DOHH2 (cell line): ENCODE measurements at regions not wholly inside any gene's neighbourhood (a gene's known extent, or its start where the extent isn't known, plus 50 kb on each side); places are given as distances from the start of the nearest gene placed in this dataset.

Source experiments
- H3F3A ChIP-seq: fragments of 200-600 bp; sonication (generic), shearing (Covaris generic); 2 replicates; pipeline ENCODE4 v1.6.0; 2016; ENCODE audit warnings: antibody characterized with exemption, mild to moderate bottlenecking; ENCODE audit not compliant: control insufficient read depth, insufficient read depth
- H3K27ac ChIP-seq: fragments of 200-600 bp; sonication (generic); 2 replicates; pipeline ENCODE4 v1.5.1; 2014; ENCODE audit warnings: low read depth, mild to moderate bottlenecking, low read length, moderate library complexity
- H3K27me3 ChIP-seq: fragments of 200-600 bp; sonication (generic); 2 replicates; pipeline ENCODE4 v1.6.1; 2014; ENCODE audit warnings: mild to moderate bottlenecking, low read length, mixed read lengths; ENCODE audit not compliant: control insufficient read depth
- H3K36me3 ChIP-seq: fragments of 200-600 bp; sonication (generic); 2 replicates; pipeline ENCODE4 v1.6.1; 2014; ENCODE audit warnings: mild to moderate bottlenecking, low read length, moderate library complexity, mixed read lengths; ENCODE audit not compliant: control insufficient read depth
- H3K4me1 ChIP-seq: fragments of 200-600 bp; sonication (generic); 2 replicates; pipeline ENCODE4 v1.6.1; 2014; ENCODE audit warnings: mild to moderate bottlenecking, low read length, mixed read lengths; ENCODE audit not compliant: control insufficient read depth
- H3K4me2 ChIP-seq: fragments of 200-600 bp; sonication (generic); 2 replicates; pipeline ENCODE4 v1.6.0; 2014; ENCODE audit warnings: mild to moderate bottlenecking, low read length, moderate library complexity
- H3K4me3 ChIP-seq: fragments of 200-600 bp; sonication (generic); 2 replicates; pipeline ENCODE4 v1.5.1; 2014; ENCODE audit warnings: mild to moderate bottlenecking, low read length, mixed read lengths
- H3K79me2 ChIP-seq: fragments of 200-600 bp; sonication (generic); 2 replicates; pipeline ENCODE4 v1.6.1; 2014; ENCODE audit warnings: mild to moderate bottlenecking, low read length, mixed read lengths; ENCODE audit not compliant: control insufficient read depth
- H3K9me2 ChIP-seq: fragments of 200-600 bp; sonication (generic); replicated peaks from 2 replicates; pipeline ENCODE4 v1.6.1; 2014; ENCODE audit warnings: mild to moderate bottlenecking, low read length, mixed read lengths; ENCODE audit not compliant: control insufficient read depth
- H3K9me3 ChIP-seq: fragments of 200-600 bp; sonication (generic); 2 replicates; pipeline ENCODE4 v1.6.1; 2014; ENCODE audit warnings: antibody characterized with exemption, low read length, mixed read lengths; ENCODE audit not compliant: control insufficient read depth, insufficient read depth
- H4K20me1 ChIP-seq: fragments of 200-600 bp; sonication (generic); 2 replicates; pipeline ENCODE4 v1.6.0; 2014; ENCODE audit warnings: low read depth, mild to moderate bottlenecking, antibody characterized with exemption, low read length, moderate library complexity; ENCODE audit not compliant: control insufficient read depth, insufficient read depth
- CTCF ChIP-seq: fragments of 200-600 bp; sonication (generic); IDR thresholded peaks from one replicate; pipeline ENCODE4 v1.5.1; 2014; ENCODE audit warnings: antibody characterized with exemption, mild to moderate bottlenecking, low read depth, low read length; ENCODE audit not compliant: poor library complexity, severe bottlenecking
- EZH2phosphoT487 ChIP-seq: fragments of 200-600 bp; sonication (generic); IDR thresholded peaks from 2 replicates; pipeline ENCODE4 v1.6.1; 2017; ENCODE audit warnings: borderline replicate concordance, mild to moderate bottlenecking, antibody characterized with exemption, low read length, moderate library complexity, mixed read lengths

- H3K27ac ChIP-seq = no peak overlapping the region
- no peaks in the 10 kb centered on the region for H3K4me1 ChIP-seq
- no peak overlapping the region for H3K4me2 ChIP-seq
- no peak overlapping the region for H3K4me3 ChIP-seq
- H3K36me3 ChIP-seq = no peaks in the 10 kb centered on the region
- H3K27me3 ChIP-seq = no peaks in the 10 kb centered on the region
- no peaks in the 10 kb centered on the region for H4K20me1 ChIP-seq
- no peaks in the 10 kb centered on the region for H3K9me2 ChIP-seq
- H3K9me3 ChIP-seq = no peaks in the 10 kb centered on the region
- no peak for TF ChIP-seq CTCF
- TF ChIP-seq EZH2phosphoT487 = no peak
- H3F3A ChIP-seq = no peaks in the 10 kb centered on the region
- H3K79me2 ChIP-seq = no peaks in the 10 kb centered on the region
Observed at GRCh38 chr3:110791995-110792686, 279.5 kb upstream of the NECTIN3 start.

GRCh38 chr3:110793611-110794010, 278.0 kb upstream of the NECTIN3 start:
- Histone ChIP-seq H3K9me2 (no peaks in the 10 kb centered on the region), H3F3A (no peaks in the 10 kb centered on the region), H3K27me3 (no peaks in the 10 kb centered on the region), H3K4me1 (no peaks in the 10 kb centered on the region), H3K4me2 (no peak overlapping the region), H4K20me1 (no peaks in the 10 kb centered on the region), H3K27ac (no peak overlapping the region), H3K36me3 (no peaks in the 10 kb centered on the region), H3K9me3 (no peaks in the 10 kb centered on the region), H3K79me2 (no peaks in the 10 kb centered on the region), H3K4me3 (no peak overlapping the region)
- TF ChIP-seq EZH2phosphoT487 = no peak
- TF ChIP-seq CTCF = no peak

DNA sequence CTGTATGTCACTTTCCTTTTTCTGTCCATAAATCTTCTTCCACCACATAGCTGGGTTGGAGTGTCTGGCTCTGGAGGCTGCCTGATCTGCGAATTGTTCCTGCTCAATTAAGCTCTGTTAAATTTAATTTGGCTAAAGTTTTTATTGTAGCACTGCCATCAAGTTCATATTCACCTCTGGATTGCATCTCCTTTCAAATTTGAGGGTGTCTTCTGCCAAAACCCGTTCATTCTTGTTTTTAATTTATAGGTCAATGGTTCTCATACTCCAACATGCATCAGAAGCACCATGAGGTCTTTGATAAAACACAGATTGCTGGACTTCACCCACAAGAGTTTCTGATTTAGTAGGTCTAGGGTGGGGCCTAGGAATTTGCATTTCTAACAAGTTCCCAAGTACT, 276.5 kb upstream of the NECTIN3 start:
- no peaks in the 10 kb centered on the region for H4K20me1 ChIP-seq
- H3K4me1 ChIP-seq = no peaks in the 10 kb centered on the region
- H3F3A ChIP-seq = no peaks in the 10 kb centered on the region
- H3K4me3 ChIP-seq = no peak overlapping the region
- no peaks in the 10 kb centered on the region for H3K9me3 ChIP-seq
- H3K27me3 ChIP-seq = no peaks in the 10 kb centered on the region
- no peaks in the 10 kb centered on the region for H3K9me2 ChIP-seq
- TF ChIP-seq EZH2phosphoT487 (no peak), CTCF (no peak)
- no peak overlapping the region for H3K27ac ChIP-seq
- H3K36me3 ChIP-seq = no peaks in the 10 kb centered on the region
- no peaks in the 10 kb centered on the region for H3K79me2 ChIP-seq
- H3K4me2 ChIP-seq = no peak overlapping the region
